VCaP (cell line): ENCODE measurements at regions not wholly inside any gene's neighbourhood (a gene's known extent, or its start where the extent isn't known, plus 50 kb on each side); places are given as distances from the start of the nearest gene placed in this dataset.

Experiments
- H3K27ac ChIP-seq: fragments of 450-650 bp; 2 replicates; pipeline ENCODE4 v1.5.1; 2017
- CTCF ChIP-seq: fragments of 450-650 bp; conservative IDR thresholded peaks from 2 replicates; pipeline ENCODE4 v1.5.1; 2017; ENCODE audit warnings: mild to moderate bottlenecking, moderate library complexity

GRCh38 chr4:180960743-180961401 lies 1282.3 kb upstream of the TENM3 start:
- TF ChIP-seq CTCF, result peak; percentile 74
- H3K27ac ChIP-seq, result peak overlapping the region; percentile 89

DNA sequence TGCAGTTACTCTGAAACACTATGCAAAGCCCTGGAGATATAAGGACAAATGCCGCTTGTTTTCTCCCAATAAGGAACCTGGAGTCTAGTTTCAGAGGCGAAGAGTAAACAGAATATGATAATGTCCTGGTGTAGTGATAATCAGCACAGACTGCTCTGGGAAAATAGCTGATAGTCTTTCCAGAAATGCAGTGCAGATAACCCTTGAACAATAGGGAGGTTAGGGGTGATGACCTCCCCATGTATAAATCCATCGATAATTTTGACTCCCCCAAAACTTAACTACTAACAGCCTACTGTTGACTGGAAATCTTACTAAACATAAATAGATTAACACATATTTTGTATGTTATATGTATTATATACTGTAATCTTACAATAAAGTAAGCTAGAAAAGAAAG lies 1280.9 kb upstream of the TENM3 start:
- no peak for TF ChIP-seq CTCF
- peak overlapping the region; percentile 89 for H3K27ac ChIP-seq

DNA sequence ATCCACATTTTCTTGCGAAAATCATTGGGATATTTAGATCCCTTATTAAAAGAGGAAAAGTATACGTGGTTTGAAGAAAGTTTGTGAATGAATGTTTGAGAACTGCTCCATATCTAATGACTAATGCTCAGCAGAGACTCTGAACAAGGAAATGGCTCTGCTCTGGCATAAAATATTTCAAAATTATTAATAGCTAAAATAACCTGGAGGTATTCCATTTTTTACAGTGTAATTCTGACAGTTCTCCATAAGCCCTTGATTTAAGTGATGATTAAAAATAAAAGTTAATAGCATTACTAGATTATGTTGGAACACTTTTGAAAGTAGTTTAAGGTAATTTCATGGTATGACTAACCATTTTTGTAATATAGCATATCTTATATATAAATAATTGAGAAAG lies 1276.9 kb upstream of the TENM3 start:
- no peak for TF ChIP-seq CTCF
- no peak overlapping the region for H3K27ac ChIP-seq

DNA sequence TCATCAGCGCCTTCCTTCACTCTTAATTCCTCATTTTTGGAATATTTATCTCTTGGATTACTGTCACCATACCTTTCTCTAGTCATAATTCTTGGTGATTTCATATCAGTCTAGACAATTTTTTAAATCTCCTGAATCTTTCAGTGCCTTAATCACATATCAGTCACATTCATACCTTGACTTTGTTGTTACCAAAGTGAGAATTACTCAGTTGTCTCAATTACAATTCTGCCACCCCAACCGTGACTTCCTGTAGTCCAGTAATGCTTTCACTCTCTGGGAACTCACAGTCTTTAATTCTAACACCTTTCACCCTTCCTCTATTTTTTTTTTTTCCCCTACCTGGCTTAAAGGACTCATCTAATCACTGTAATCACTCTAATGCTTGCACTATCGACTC lies 1275.3 kb upstream of the TENM3 start:
- H3K27ac ChIP-seq, result no peak overlapping the region
- TF ChIP-seq CTCF, result no peak

GRCh38 chr4:180973894-180974293 lies 1269.3 kb upstream of the TENM3 start:
- H3K27ac ChIP-seq, result no peak overlapping the region
- no peak for TF ChIP-seq CTCF

- no peak for TF ChIP-seq CTCF
- no peak overlapping the region for H3K27ac ChIP-seq
Measured at GRCh38 chr4:180990931-180991330, 1252.3 kb upstream of the TENM3 start.

DNA sequence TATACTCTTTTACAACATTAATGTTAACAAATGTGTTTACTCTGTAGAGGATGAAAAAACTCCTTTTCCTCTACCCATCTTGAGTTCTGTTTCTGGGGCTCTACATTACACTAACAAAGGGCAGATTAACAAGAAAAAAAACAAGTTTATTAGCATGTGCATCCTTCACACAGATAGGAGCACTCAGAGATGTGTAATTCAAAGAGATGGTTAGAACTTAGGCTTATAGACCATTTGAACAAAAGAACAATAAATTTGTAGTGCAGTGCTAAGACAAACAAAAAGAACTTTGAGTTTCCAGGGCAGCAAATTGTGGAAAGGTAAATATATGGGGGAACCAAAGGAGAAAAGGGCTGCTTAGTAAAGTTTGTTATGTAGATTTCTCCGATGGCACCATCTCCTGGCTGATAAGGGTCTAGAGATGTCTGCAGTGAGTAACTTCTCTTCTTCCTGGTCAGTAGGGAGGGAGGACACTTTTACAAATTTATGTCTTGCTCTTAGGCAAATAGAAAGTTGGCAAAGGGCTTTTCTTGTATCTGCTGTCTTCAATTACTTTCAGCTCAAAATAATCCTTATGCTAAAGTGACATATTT lies 1249.9 kb upstream of the TENM3 start:
- TF ChIP-seq CTCF, result peak; percentile 63
- H3K27ac ChIP-seq, result peak overlapping the region; percentile 57
